H1 (cell line): ENCODE measurements at regions not wholly inside any gene's neighbourhood (a gene's known extent, or its start where the extent isn't known, plus 50 kb on each side); places are given as distances from the start of the nearest gene placed in this dataset.

ENCODE experiments used
- HDAC6 ChIP-seq: IDR thresholded peaks from one replicate; pipeline ENCODE4 v1.7.1; 2012; ENCODE audit warnings: low read depth, mild to moderate bottlenecking, inconsistent platforms, low read length, moderate library complexity
- KDM4A ChIP-seq: IDR thresholded peaks from one replicate; pipeline ENCODE4 v1.7.1; 2012; ENCODE audit warnings: low read depth, mild to moderate bottlenecking, moderate library complexity, low read length, inconsistent platforms; ENCODE audit not compliant: severe bottlenecking
- MAX ChIP-seq: IDR thresholded peaks from 2 replicates; pipeline ENCODE4 v1.6.1; 2012; ENCODE audit warnings: inconsistent platforms
- NRF1 ChIP-seq: IDR thresholded peaks from 2 replicates; pipeline ENCODE4 v1.6.1; 2011; ENCODE audit warnings: mild to moderate bottlenecking, low read depth, low read length, improper control_type of control experiment
- POLR2AphosphoS5 ChIP-seq: IDR thresholded peaks from 2 replicates; pipeline ENCODE4 v1.6.1; 2011; ENCODE audit warnings: low read depth, low read length
- RBBP5 ChIP-seq: IDR thresholded peaks from 2 replicates; pipeline ENCODE4 v1.7.1; 2012; ENCODE audit warnings: low read depth, mild to moderate bottlenecking, inconsistent platforms, low read length, moderate library complexity, borderline replicate concordance
- RFX5 ChIP-seq: IDR thresholded peaks from 2 replicates; pipeline ENCODE4 v1.6.1; 2011; ENCODE audit warnings: low read depth, low read length, improper control_type of control experiment, borderline replicate concordance
- SIN3A ChIP-seq, 2 experiments: IDR thresholded peaks in 1 of 2; conservative IDR thresholded peaks in 1 of 2; 2 replicates each; pipeline ENCODE4 v1.6.1; 2011 to 2012; ENCODE audit warnings: low read length in 2 of 2, improper control_type of control experiment in 1 of 2, low read depth in 1 of 2, mild to moderate bottlenecking in 1 of 2
- SP2 ChIP-seq: IDR thresholded peaks from 2 replicates; pipeline ENCODE4 v1.6.1; 2012; ENCODE audit warnings: mild to moderate bottlenecking, low read length, inconsistent platforms
- TBP ChIP-seq: IDR thresholded peaks from 2 replicates; pipeline ENCODE4 v1.6.1; 2011; ENCODE audit warnings: low read depth, low read length, improper control_type of control experiment

GRCh38 chrX:4841216-4841745, 1127.8 kb upstream of the PRKX start (continued):
- TF ChIP-seq TBP (no peak), POLR2AphosphoS5 (no peak), KDM4A (no peak), SIN3A (conservative IDR thresholded peaks at IDR 0.05 in 1 of 2, IDR thresholded peaks at IDR 0.05 in 1 of 2; ENCODE audit: low read depth in 1 of 2, low read length in 2 of 2) (no peak), SP2 (no peak), HDAC6 (no peak), NRF1 (no peak), RFX5 (no peak), RBBP5 (no peak), MAX (no peak)
